Brain microvascular endothelial cell (primary cell): ENCODE measurements at regions not wholly inside any gene's neighbourhood (a gene's known extent, or its start where the extent isn't known, plus 50 kb on each side); places are given as distances from the start of the nearest gene placed in this dataset.
"Not testable (repeated sequence)": the region's sequence is repeated elsewhere in the genome, so short reads cannot be mapped to it uniquely, and the experiment has no call there.

Experiments used
- DNase-seq: peaks from one replicate; pipeline ENCODE4 v3.0.0-alpha.2; 2020
- H3K27ac ChIP-seq: fragments of 250-450 bp; sonication (Bioruptor Pico); 2 replicates; pipeline ENCODE4 v1.5.1; 2020; ENCODE audit warnings: mild to moderate bottlenecking, moderate library complexity
- H3K27me3 ChIP-seq: fragments of 250-450 bp; sonication (Bioruptor Pico); replicated peaks from 2 replicates; pipeline ENCODE4 v1.5.1; 2020; ENCODE audit warnings: mild to moderate bottlenecking
- H3K36me3 ChIP-seq: fragments of 250-450 bp; sonication (Bioruptor Pico); replicated peaks from 2 replicates; pipeline ENCODE4 v1.5.1; 2020; ENCODE audit warnings: mild to moderate bottlenecking
- H3K4me3 ChIP-seq: 2 replicates; pipeline ENCODE4 v1.5.1; 2011; ENCODE audit warnings: low read depth, mild to moderate bottlenecking, control low read depth, low read length, moderate library complexity
- in situ Hi-C: cut with HindIII; loops from 2 replicates; pipeline ENCODE4 v1.10.0; 2017; ENCODE audit warnings: low sequenced_read_pairs, low pct_ligation_motif_present
- TF ChIP-seq, protein P1 (sequence below): IDR thresholded peaks from 2 replicates; pipeline ENCODE4 v1.5.1; 2011; ENCODE audit warnings: low read depth, mild to moderate bottlenecking, moderate library complexity, low read length, control low read depth, inconsistent platforms; ENCODE audit errors: missing control alignments

GRCh38 chr3:95719481-95719880 is 1094.9 kb upstream of the EPHA6 start:
- H3K27me3 ChIP-seq = no peaks in the 10 kb centered on the region
- H3K27ac ChIP-seq = no peak overlapping the region
- in situ Hi-C loops = no loop called here
- no peak overlapping the region for H3K4me3 ChIP-seq
- no peak for DNase-seq
- TF ChIP-seq, protein P1, sequence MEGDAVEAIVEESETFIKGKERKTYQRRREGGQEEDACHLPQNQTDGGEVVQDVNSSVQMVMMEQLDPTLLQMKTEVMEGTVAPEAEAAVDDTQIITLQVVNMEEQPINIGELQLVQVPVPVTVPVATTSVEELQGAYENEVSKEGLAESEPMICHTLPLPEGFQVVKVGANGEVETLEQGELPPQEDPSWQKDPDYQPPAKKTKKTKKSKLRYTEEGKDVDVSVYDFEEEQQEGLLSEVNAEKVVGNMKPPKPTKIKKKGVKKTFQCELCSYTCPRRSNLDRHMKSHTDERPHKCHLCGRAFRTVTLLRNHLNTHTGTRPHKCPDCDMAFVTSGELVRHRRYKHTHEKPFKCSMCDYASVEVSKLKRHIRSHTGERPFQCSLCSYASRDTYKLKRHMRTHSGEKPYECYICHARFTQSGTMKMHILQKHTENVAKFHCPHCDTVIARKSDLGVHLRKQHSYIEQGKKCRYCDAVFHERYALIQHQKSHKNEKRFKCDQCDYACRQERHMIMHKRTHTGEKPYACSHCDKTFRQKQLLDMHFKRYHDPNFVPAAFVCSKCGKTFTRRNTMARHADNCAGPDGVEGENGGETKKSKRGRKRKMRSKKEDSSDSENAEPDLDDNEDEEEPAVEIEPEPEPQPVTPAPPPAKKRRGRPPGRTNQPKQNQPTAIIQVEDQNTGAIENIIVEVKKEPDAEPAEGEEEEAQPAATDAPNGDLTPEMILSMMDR = no peak
- H3K36me3 ChIP-seq = no peaks in the 10 kb centered on the region

DNA sequence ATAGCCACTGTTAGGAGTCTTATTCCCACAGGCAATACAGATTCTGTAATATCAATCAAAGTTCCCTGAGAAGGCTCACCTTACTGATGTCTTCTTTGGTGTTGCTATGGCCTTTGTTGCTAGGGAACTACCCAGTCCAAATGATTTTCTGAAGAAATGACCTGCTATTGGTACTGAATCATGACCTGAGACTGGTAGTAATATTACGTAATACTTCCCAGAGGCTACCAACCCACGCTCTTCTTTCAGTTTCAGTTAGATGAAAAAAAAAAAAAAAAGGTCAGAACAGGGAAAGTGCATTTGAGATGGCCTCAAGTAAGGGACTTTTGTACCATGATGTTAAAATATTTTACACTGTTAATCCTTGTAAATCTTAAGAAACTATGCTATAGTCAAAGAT is 1092.5 kb upstream of the EPHA6 start:
- Histone ChIP-seq H3K36me3 (no peaks in the 10 kb centered on the region), H3K27ac (no peak overlapping the region), H3K4me3 (no peak overlapping the region), H3K27me3 (no peaks in the 10 kb centered on the region)
- DNase-seq = no peak
- in situ Hi-C loops = no loop called here
- TF ChIP-seq, protein P1 = no peak

DNA sequence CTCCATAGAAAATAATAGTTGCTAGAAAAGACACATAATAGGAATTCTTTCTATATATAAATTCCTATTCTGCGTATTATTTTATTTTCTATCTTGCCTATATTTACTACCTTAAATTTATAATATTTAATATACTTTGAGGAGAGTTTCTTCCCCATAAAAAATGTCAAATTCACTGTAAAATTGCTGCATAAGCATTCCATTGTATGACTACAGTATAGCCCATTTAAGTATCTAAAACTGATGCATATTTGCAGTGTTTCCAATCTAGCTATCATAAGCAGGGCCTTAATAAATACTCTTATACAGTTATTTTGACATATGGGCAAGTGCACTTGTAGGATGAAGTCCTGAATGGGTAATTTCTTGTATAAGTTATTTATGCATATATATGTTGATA is 1088.6 kb upstream of the EPHA6 start:
- no peak overlapping the region for H3K27ac ChIP-seq
- H3K27me3 ChIP-seq = no peaks in the 10 kb centered on the region
- TF ChIP-seq, protein P1 = no peak
- DNase-seq = no peak
- in situ Hi-C loops = no loop called here
- H3K36me3 ChIP-seq = no peaks in the 10 kb centered on the region
- H3K4me3 ChIP-seq = no peak overlapping the region

DNA sequence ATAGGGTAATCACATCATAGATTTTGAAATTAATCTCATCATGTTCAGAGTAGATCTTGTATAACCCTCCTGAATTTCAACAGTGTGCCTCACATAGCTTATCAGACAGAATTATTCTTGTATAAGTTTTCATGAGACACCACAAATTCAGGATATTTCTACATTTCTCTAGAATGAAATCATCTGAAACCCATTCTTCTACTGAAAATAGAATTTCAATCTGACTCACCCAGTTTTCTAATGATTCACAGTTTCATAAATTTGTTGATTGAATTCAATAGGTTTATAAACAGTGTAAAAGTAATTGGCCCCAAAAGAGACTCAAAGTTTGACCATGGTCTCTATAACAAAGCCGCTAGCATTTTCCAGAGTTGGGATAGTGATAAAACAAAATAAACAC is 1082.6 kb upstream of the EPHA6 start:
- Histone ChIP-seq H3K27me3 (no peaks in the 10 kb centered on the region), H3K36me3 (no peaks in the 10 kb centered on the region), H3K27ac (no peak overlapping the region), H3K4me3 (no peak overlapping the region)
- TF ChIP-seq, protein P1 = no peak
- no peak for DNase-seq
- in situ Hi-C loops = no loop called here

DNA sequence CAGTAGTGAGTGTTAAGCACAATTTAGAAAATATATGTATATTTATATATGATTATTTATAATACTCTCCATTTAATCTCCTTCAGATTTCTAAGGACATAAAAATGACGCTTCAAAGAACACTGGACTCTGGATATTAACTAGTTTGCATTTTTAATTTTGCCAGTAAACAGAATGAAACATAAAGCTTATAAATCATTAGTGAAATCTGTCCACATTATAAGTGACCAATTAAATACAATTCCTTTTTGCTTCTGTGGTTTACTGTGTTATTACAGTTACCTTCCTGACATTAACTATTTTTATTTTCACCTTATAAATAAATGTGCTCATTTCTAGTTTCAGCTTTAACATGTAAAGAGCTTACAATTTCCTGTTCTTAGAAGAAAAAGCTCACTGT is 1081.1 kb upstream of the EPHA6 start:
- H3K4me3 ChIP-seq = no peak overlapping the region
- DNase-seq = no peak
- in situ Hi-C loops = no loop called here
- TF ChIP-seq, protein P1 = no peak
- H3K36me3 ChIP-seq = no peaks in the 10 kb centered on the region
- H3K27me3 ChIP-seq = no peaks in the 10 kb centered on the region
- H3K27ac ChIP-seq = no peak overlapping the region

- no peaks in the 10 kb centered on the region for H3K36me3 ChIP-seq
- in situ Hi-C loops = no loop called here
- no peak for DNase-seq
- H3K27ac ChIP-seq = no peak overlapping the region
- TF ChIP-seq, protein P1 = no peak
- H3K4me3 ChIP-seq = no peak overlapping the region
- no peaks in the 10 kb centered on the region for H3K27me3 ChIP-seq
Observed at GRCh38 chr3:95738045-95738444, 1076.3 kb upstream of the EPHA6 start.

DNA sequence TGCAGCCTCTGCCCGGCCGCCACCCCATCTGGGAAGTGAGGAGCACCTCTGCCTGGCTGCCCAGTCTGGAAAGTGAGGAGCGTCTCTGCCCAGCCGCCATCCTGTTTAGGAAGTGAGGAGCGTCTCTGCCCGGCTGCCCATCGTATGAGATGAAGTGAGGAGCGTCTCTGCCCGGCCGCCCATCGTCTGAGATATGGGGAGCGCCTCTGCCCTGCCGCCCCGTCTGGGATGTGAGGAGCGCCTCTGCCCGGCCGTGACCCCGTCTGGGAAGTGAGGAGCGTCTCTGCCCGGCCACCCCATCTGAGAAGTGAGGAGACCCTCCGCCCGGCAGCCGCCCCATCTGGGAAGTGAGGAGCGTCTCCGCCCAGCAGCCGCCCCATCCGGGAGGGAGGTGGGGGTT is 1069.5 kb upstream of the EPHA6 start:
- in situ Hi-C loops, H3K27me3 ChIP-seq, H3K36me3 ChIP-seq, H3K4me3 ChIP-seq, DNase-seq, H3K27ac ChIP-seq: not testable (repeated sequence)
